ENCODE measurements at regions not wholly inside any gene's neighbourhood (a gene's known extent, or its start where the extent isn't known, plus 50 kb on each side); places are given as distances from the start of the nearest gene placed in this dataset.

- Histone ChIP-seq H3K36me3 (ENCODE audit: control insufficient read depth, insufficient read depth, low read length) (no peaks in the 10 kb centered on the region), H3K27me3 (ENCODE audit: control insufficient read depth, insufficient read depth, low read length) (no peaks in the 10 kb centered on the region), H3K4me3 (ENCODE audit: low read depth, low read length) (no peak overlapping the region)
- TF ChIP-seq CTCF (IDR thresholded peaks at IDR 0.05; ENCODE audit: insufficient read depth, low read length, poor library complexity, severe bottlenecking): no peak
- no peak for DNase-seq (ENCODE audit: low read depth)
Measured at GRCh38 chrX:20394451-20394850, 127.7 kb upstream of the RPS6KA3 start.

- Histone ChIP-seq H3K36me3 (ENCODE audit: control insufficient read depth, insufficient read depth, low read length) (no peaks in the 10 kb centered on the region), H3K4me3 (ENCODE audit: low read depth, low read length) (no peak overlapping the region), H3K27me3 (ENCODE audit: control insufficient read depth, insufficient read depth, low read length) (no peaks in the 10 kb centered on the region)
- no peak for TF ChIP-seq CTCF (IDR thresholded peaks at IDR 0.05; ENCODE audit: insufficient read depth, low read length, poor library complexity, severe bottlenecking)
- DNase-seq (ENCODE audit: low read depth): no peak
Measured at GRCh38 chrX:20393944-20394343, 127.2 kb upstream of the RPS6KA3 start.

GRCh38 chrX:20388594-20388993 is 121.9 kb upstream of the RPS6KA3 start:
- DNase-seq (ENCODE audit: low read depth): no peak
- H3K27me3 ChIP-seq (ENCODE audit: control insufficient read depth, insufficient read depth, low read length): no peaks in the 10 kb centered on the region
- H3K4me3 ChIP-seq (ENCODE audit: low read depth, low read length): no peak overlapping the region
- no peak for TF ChIP-seq CTCF (IDR thresholded peaks at IDR 0.05; ENCODE audit: insufficient read depth, low read length, poor library complexity, severe bottlenecking)
- H3K36me3 ChIP-seq (ENCODE audit: control insufficient read depth, insufficient read depth, low read length): no peaks in the 10 kb centered on the region

- Histone ChIP-seq H3K36me3 (ENCODE audit: control insufficient read depth, insufficient read depth, low read length) (no peaks in the 10 kb centered on the region), H3K4me3 (ENCODE audit: low read depth, low read length) (no peak overlapping the region), H3K27me3 (ENCODE audit: control insufficient read depth, insufficient read depth, low read length) (no peaks in the 10 kb centered on the region)
- TF ChIP-seq CTCF (IDR thresholded peaks at IDR 0.05; ENCODE audit: insufficient read depth, low read length, poor library complexity, severe bottlenecking): no peak
- no peak for DNase-seq (ENCODE audit: low read depth)
Measured at GRCh38 chrX:20383477-20383876, 116.8 kb upstream of the RPS6KA3 start.

GRCh38 chrX:20382518-20383297 is 116.0 kb upstream of the RPS6KA3 start:
- H3K4me3 ChIP-seq (ENCODE audit: low read depth, low read length): no peak overlapping the region

More at GRCh38 chrX:20382518-20383297, 116.0 kb upstream of the RPS6KA3 start:
- TF ChIP-seq CTCF (IDR thresholded peaks at IDR 0.05; ENCODE audit: insufficient read depth, low read length, poor library complexity, severe bottlenecking): no peak
- DNase-seq (ENCODE audit: low read depth): no peak
- Histone ChIP-seq H3K36me3 (ENCODE audit: control insufficient read depth, insufficient read depth, low read length) (no peaks in the 10 kb centered on the region), H3K27me3 (ENCODE audit: control insufficient read depth, insufficient read depth, low read length) (no peaks in the 10 kb centered on the region)

Data from kidney epithelial cell (primary cell).